ENCODE measurements at regions not wholly inside any gene's neighbourhood (a gene's known extent, or its start where the extent isn't known, plus 50 kb on each side); places are given as distances from the start of the nearest gene placed in this dataset.

- Histone ChIP-seq H3K27ac (replicated peaks) (no peak overlapping the region), H3K27me3 (ENCODE audit: insufficient read depth, poor library complexity, severe bottlenecking) (no peaks in the 10 kb centered on the region), H3K4me3 (replicated peaks; ENCODE audit: insufficient read depth, low read length) (no peak overlapping the region)
- DNase-seq (ENCODE audit: low read depth in 1 of 2, low spot score in 1 of 2), result no peak
- TF ChIP-seq REST (IDR thresholded peaks at IDR 0.05; ENCODE audit: insufficient replicate concordance, low read depth) (no peak), POLR2AphosphoS5 (IDR thresholded peaks at IDR 0.05; ENCODE audit: low read depth) (no peak), GABPA (IDR thresholded peaks at IDR 0.05; ENCODE audit: low read depth) (no peak), CTCF (IDR thresholded peaks at IDR 0.05; ENCODE audit: insufficient read depth, low read length) (no peak), SPI1 (IDR thresholded peaks at IDR 0.05; ENCODE audit: borderline replicate concordance, low read depth) (no peak)
Measured at GRCh38 chr16:49964973-49965372, 60.1 kb upstream of the CNEP1R1 start.

GRCh38 chr16:49967012-49967559, 57.9 kb upstream of the CNEP1R1 start:
- TF ChIP-seq GABPA (IDR thresholded peaks at IDR 0.05; ENCODE audit: low read depth), result no peak
- no peak for TF ChIP-seq SPI1 (IDR thresholded peaks at IDR 0.05; ENCODE audit: borderline replicate concordance, low read depth)
- no peak for TF ChIP-seq CTCF (IDR thresholded peaks at IDR 0.05; ENCODE audit: insufficient read depth, low read length)
- Histone ChIP-seq H3K27ac (replicated peaks) (no peak overlapping the region), H3K27me3 (ENCODE audit: insufficient read depth, poor library complexity, severe bottlenecking) (peaks cover 2% of the 10 kb centered on the region), H3K4me3 (replicated peaks; ENCODE audit: insufficient read depth, low read length) (no peak overlapping the region)
- no peak for DNase-seq (ENCODE audit: low read depth in 1 of 2, low spot score in 1 of 2)

- no peak for DNase-seq (ENCODE audit: low read depth in 1 of 2, low spot score in 1 of 2)
- peaks cover 2% of the 10 kb centered on the region for H3K27me3 ChIP-seq (ENCODE audit: insufficient read depth, poor library complexity, severe bottlenecking)
- no peak overlapping the region for H3K4me3 ChIP-seq (replicated peaks; ENCODE audit: insufficient read depth, low read length)
- H3K27ac ChIP-seq (replicated peaks), result no peak overlapping the region
- TF ChIP-seq SPI1 (IDR thresholded peaks at IDR 0.05; ENCODE audit: borderline replicate concordance, low read depth), result no peak
- no peak for TF ChIP-seq CTCF (IDR thresholded peaks at IDR 0.05; ENCODE audit: insufficient read depth, low read length)
- no peak for TF ChIP-seq GABPA (IDR thresholded peaks at IDR 0.05; ENCODE audit: low read depth)
- no peak for TF ChIP-seq POLR2AphosphoS5 (IDR thresholded peaks at IDR 0.05; ENCODE audit: low read depth)
Measured at GRCh38 chr16:49969091-49970030, 55.7 kb upstream of the CNEP1R1 start.

- H3K4me3 ChIP-seq (replicated peaks; ENCODE audit: insufficient read depth, low read length), result no peak overlapping the region
- TF ChIP-seq SPI1 (IDR thresholded peaks at IDR 0.05; ENCODE audit: borderline replicate concordance, low read depth), result no peak
- TF ChIP-seq GABPA (IDR thresholded peaks at IDR 0.05; ENCODE audit: low read depth), result no peak
- TF ChIP-seq CTCF (IDR thresholded peaks at IDR 0.05; ENCODE audit: insufficient read depth, low read length), result no peak
- TF ChIP-seq REST (IDR thresholded peaks at IDR 0.05; ENCODE audit: insufficient replicate concordance, low read depth), result no peak
- no peak for TF ChIP-seq POLR2AphosphoS5 (IDR thresholded peaks at IDR 0.05; ENCODE audit: low read depth)
- no peak for DNase-seq (ENCODE audit: low read depth in 1 of 2, low spot score in 1 of 2)
- H3K27ac ChIP-seq (replicated peaks), result no peak overlapping the region
- H3K27me3 ChIP-seq (ENCODE audit: insufficient read depth, poor library complexity, severe bottlenecking), result peaks cover 2% of the 10 kb centered on the region
Measured at GRCh38 chr16:49970797-49971431, 54.1 kb upstream of the CNEP1R1 start.
